NCI-H1930 (cell line): ENCODE measurements at regions not wholly inside any gene's neighbourhood (a gene's known extent, or its start where the extent isn't known, plus 50 kb on each side); places are given as distances from the start of the nearest gene placed in this dataset.
"Not testable (repeated sequence)": the region's sequence is repeated elsewhere in the genome, so short reads cannot be mapped to it uniquely, and the experiment has no call there.

Source experiments
- DNase-seq, 2 experiments: peaks; one replicate each; lab custom pipeline; 2025; lab: John Stamatoyannopoulos, UW

DNA sequence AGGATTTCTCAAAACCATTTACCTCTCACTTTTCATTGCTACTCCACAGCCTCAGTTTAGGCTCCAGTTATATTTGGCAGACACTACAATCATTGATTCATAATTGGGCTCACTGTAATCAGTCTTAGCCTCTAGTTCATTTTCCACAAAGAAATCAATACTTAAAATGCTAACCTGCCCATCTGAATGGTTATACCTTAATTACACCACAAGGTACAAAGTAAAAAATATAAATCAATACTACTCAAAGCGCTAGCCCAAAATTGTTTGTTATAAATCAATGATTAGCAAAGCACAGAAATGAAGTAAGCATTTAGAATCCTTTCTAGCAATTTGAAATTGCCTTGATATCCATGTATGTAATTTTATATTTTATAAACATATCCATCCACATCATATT lies 222.6 kb upstream of the NDST3 start:
- no peak for DNase-seq

GRCh38 chr4:117814277-117815246 lies 219.7 kb upstream of the NDST3 start:
- DNase-seq: no peak

DNA sequence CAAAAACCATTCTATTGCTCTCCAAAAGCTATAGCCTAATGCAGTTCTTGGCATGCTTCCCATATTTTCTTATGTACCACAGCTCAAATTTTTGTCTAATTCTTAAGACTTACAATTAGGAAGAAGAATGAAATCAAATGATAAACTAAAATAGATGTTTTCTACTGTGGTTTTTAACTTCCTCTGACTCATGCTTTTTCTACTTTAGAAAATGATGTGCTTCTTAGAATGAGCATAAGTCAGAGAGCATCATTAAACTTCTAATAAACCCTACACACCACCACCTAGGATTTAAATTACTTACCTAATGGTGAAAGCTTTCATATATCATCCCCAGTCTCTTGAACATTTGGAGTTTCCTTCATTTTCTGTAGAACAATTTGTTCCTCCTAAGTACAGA lies 217.0 kb upstream of the NDST3 start:
- DNase-seq: no peak

DNA sequence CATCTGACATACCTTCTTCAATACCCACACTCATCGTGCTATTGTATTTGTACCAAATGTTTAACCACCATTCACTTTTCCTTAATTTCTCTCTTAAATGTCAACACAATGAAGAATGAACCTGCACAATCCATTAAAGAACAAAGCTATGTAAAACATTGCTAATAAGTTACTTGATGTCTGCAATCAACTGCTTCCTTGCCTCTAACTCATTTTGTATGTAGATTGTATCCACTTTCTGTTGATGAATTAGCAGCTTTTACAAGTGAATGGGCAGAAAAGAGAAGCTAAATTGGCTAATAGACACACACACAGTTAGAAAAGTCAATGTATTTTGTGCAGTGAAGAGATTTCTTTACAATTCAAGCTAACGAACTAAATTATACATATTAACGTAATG lies 212.5 kb upstream of the NDST3 start:
- DNase-seq: no peak

GRCh38 chr4:117823388-117823787 lies 210.9 kb upstream of the NDST3 start:
- DNase-seq: no peak

DNA sequence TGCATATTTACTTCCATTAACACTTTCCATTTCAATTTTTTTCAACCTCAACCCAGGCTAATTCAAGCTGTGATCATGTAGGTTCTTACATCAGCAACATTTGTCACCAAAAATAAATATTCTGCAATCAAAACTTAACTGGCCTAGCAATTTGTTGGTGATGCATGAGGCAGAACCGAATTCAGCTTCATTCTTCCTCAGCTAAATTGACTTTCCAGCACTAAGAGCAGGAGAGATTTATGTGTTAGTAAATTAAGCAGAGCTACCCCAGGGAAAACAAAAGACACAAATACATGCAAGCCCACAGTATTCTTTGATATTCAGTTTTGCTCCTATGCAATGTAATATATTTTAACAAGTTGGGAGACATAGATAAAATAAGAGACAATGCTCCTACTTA lies 208.7 kb upstream of the NDST3 start:
- no peak for DNase-seq

GRCh38 chr4:117831060-117831683 lies 203.1 kb upstream of the NDST3 start:
- no peak for DNase-seq

GRCh38 chr4:117835566-117835965 lies 198.7 kb upstream of the NDST3 start:
- DNase-seq: no peak

- no peak for DNase-seq
These were observed 189.7 kb upstream of the NDST3 start for GRCh38 chr4:117844594-117844993.

GRCh38 chr4:117845270-117845669 lies 189.0 kb upstream of the NDST3 start:
- no peak for DNase-seq

GRCh38 chr4:117847849-117848248 lies 186.4 kb upstream of the NDST3 start:
- DNase-seq: no peak

DNA sequence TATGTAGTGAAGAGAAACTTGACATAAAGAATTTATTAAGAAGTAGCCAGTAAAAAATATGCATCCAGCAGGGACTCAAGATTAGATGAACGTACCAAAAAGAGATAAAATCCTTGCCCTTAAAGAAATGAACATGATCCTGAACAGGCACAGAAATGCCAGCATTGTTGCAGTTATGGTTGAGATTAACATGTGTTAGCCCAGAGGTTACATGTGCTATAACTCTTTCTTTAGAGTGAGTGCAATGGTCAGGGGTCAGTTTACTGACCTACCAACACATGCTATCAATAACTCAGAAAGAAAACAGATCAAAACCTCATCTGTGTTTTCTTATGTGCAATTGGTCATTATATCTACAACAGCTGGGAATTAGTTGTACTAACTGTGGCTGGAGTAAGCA lies 166.1 kb upstream of the NDST3 start:
- no peak for DNase-seq

DNA sequence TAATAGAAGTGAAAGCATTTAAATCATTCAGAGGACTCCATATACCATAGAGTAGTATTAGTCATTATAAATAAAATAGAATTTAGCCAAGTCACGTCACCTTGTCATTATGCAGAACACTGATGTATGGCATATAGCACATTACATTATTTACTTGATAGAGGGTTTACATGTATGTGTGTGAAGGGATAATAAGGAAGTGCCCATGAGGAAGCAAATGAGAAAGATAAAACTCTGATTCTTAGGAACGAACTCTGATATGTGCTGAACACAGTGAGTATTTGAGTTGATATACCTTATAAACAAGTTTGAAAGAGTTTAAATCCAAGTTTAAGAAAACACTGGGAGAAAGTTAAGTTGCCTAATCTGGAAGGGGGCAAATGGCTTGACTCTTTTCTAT lies 160.5 kb upstream of the NDST3 start:
- no peak for DNase-seq

DNA sequence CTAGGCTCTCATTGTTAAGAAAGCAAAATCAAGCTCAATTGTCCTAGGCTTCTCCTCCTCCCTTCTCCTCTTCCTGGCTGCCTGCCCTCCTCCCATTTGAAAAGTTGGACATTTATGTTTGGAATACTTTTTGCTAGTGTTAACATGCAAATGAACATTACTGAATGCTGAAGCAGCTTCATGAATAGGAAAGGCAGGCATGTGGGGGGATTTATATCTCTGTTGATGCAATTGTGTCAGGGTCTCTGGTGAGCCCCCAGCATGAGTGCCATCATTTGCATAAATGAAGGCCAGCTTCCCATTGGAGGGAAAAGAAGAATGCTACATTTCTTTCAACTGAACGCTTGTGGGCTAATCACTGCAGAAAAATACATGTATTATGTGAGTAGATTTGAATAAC lies 160.1 kb upstream of the NDST3 start:
- no peak for DNase-seq

GRCh38 chr4:117889978-117890377 lies 144.3 kb upstream of the NDST3 start:
- no peak for DNase-seq

DNA sequence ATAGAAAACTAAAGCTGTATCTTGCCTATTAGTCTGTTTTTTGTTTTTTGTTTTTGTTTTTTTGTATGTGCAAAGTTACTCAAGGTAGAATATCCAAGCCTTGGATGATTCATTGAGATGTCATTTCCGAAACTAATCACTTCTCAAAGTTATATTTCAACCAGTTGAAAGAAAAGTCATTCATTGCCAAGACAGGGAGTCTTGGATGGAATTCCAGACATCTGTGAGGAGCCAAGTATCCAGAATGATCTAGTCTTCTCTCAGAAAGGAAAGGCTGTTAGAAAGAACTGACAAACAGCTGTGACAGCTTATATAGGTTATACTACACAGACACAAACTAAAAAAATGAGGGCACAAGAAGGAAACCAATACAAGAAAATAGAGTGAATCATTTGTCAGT lies 141.1 kb upstream of the NDST3 start:
- DNase-seq: no peak

- no peak for DNase-seq
These were observed 135.8 kb upstream of the NDST3 start for GRCh38 chr4:117898496-117898895.

- DNase-seq: no peak
These were observed 133.5 kb upstream of the NDST3 start for GRCh38 chr4:117900832-117901231.

DNA sequence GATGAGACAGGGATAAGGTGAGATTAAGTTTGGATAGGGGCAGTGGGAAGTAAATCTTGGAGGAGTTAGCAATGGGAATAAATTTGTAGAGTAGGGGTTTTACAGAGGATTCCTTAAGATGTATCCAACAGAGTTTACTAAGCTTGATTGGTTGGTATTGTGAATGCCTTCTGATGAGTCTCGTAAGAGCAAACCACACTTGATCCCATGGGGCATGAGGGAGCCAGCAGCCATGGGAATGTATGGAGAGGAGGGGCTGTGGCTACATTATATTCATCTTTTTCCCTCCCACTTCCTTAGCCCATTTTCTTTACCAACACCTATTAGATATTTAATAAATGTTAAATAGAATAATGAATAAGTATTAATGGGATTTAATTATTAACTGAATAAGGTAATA lies 126.6 kb upstream of the NDST3 start:
- DNase-seq: no peak

DNA sequence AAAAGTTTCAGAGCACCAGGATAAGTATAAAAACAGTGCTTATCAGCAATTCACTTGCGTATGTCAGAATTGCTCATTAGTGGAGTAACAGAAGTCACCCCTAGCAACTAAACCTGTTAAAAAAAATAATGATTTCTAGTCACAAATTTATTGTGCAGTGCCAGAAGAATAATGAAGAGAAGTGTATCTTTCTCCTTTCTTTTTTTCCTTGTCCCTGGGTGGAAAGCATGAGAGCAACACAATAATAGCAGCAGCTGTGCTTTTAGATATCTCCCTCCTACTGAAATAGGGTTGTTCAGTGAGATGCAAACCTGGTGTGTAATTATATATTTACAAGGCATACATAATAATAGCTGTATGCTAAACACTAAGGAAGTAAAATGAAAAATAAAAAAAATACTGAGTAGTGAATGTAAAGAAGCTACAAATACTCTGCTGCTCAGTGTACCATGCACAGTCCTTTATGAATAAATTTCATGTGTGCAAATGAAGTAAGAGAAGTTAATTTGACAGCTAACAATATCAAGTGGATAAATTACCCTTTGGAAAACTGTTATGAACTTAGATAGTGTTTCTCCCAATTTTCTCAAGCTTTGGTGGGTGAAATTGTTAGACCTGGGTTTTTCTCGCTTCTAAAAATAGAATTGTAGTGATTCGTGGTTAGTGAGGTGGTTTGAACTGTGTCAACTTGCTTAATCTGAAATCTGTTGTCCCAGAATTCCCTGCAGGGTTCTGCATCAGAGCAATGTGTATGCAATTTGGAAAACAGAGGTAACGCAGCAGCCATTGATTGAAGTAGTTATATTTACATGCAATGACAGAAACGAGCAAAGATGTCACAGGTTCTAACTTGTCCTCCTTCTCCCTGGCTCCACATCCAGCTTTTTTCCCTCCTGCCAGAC lies 125.7 kb upstream of the NDST3 start:
- no peak for DNase-seq

GRCh38 chr4:117916728-117917127 lies 117.6 kb upstream of the NDST3 start:
- DNase-seq: no peak

DNA sequence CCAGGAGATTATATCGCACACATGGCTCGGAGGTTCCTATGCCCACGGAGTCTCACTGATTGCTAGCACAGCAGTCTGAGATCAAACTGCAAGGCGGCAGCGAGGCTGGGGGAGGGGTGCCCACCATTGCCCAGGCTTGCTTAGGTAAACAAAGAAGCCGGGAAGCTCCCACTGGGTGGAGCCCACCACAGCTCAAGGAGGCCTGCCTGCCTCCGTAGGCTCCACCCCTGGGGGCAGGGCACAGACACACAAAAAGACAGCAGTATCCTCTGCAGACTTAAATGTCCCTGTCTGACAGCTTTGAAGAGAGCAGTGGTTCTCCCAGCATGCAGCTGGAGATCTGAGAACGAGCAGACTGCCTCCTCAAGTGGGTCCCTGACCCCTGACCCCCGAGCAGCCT lies 112.0 kb upstream of the NDST3 start:
- not testable (repeated sequence) for DNase-seq
